ENCODE measurements at regions not wholly inside any gene's neighbourhood (a gene's known extent, or its start where the extent isn't known, plus 50 kb on each side); places are given as distances from the start of the nearest gene placed in this dataset.

DNA sequence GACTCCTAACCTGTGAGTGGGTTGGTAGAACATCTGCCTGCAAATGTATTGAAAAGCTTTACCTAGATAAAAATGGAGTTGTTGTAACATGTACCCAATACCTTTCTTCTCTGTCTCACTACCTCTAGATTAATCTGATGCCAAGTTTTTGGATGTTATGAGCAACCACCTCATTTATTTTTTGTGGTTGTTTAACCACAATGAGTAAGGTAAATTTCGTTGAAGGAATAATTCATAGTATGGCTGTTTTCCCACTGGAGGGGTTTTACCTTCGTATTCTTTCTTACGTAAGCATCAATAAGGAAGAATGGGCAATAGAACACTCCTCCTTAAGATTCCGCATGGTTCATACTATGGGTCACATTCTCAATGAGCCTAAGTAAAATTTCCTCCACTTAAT is 165.4 kb downstream of the CDH26 start:
- TF ChIP-seq POLR2A (IDR thresholded peaks at IDR 0.05): no peak
- TF ChIP-seq, protein P1, sequence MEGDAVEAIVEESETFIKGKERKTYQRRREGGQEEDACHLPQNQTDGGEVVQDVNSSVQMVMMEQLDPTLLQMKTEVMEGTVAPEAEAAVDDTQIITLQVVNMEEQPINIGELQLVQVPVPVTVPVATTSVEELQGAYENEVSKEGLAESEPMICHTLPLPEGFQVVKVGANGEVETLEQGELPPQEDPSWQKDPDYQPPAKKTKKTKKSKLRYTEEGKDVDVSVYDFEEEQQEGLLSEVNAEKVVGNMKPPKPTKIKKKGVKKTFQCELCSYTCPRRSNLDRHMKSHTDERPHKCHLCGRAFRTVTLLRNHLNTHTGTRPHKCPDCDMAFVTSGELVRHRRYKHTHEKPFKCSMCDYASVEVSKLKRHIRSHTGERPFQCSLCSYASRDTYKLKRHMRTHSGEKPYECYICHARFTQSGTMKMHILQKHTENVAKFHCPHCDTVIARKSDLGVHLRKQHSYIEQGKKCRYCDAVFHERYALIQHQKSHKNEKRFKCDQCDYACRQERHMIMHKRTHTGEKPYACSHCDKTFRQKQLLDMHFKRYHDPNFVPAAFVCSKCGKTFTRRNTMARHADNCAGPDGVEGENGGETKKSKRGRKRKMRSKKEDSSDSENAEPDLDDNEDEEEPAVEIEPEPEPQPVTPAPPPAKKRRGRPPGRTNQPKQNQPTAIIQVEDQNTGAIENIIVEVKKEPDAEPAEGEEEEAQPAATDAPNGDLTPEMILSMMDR (IDR thresholded peaks at IDR 0.05): no peak

All from lower leg skin (tissue), 3 donors.